GM21576 (cell line): ENCODE measurements at regions not wholly inside any gene's neighbourhood (a gene's known extent, or its start where the extent isn't known, plus 50 kb on each side); places are given as distances from the start of the nearest gene placed in this dataset.
"Not testable (repeated sequence)": the region's sequence is repeated elsewhere in the genome, so short reads cannot be mapped to it uniquely, and the experiment has no call there.

ENCODE experiments used
- ATAC-seq: cut with Tn5 transposase; IDR thresholded peaks from one replicate; pipeline ENCODE4 v1.9.1; 2021; ENCODE audit warnings: mild to moderate bottlenecking, moderate library complexity; ENCODE audit not compliant: unreplicated experiment

DNA sequence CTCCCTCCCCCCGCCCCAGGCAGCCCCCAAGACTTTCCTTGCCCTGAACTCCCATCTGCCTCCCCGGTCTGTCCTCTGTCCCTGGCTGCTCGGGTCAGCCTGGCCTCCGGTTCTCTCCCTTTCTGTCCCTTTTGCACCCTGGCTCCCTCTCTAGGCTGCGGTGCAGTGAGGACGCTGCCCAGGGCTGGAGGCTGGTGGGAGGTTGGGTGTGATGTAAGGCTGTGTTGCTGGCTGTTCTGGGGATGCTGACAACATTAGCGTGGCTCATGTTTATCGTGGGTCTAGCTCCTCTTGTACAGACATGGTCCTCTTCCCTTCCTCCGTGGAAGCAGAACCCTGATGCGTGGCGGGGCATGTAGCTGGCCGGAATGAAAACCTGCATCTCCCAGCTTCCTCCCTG lies 357.5 kb downstream of the CNTNAP3B start:
- not testable (repeated sequence) for ATAC-seq

DNA sequence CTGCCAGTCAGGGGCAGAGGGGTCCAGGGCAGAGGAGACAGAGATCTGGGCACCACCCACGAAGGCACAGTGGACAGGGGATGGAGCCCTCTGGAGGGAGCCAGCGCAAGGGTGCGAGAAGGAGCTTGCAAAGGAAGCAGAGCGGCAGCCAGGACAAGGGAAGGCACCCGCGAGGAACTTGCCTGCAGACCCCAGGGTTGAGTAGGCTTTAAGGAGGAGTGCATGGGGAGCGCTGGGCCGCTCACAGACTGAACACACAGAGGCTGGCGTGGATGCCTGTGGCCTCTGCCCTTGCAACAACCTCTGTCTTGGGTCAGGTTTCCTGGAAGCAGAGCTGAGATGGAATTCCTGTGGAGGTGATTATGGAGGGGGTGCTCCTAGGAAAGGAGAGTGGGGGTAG lies 374.4 kb downstream of the CNTNAP3B start:
- not testable (repeated sequence) for ATAC-seq

DNA sequence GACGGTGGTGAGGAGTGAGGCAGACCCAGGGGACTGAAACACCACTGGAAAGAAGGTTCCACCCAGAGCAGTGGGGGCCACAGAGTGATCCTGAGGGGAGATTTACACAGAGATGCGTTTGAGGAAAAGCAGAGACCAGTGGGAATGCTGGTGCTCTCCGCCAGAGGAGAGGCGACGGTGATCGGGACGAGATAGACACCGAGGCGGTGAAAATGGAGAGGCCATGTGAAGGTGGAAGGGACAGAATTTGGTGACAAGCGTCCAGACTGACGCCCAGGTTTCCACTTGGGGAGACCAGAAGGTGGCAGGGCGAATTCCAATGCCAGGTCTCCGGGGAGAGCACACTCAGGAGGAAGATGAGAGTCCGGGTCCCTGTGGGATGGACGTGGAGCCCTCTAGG lies 374.8 kb downstream of the CNTNAP3B start:
- ATAC-seq = not testable (repeated sequence)

DNA sequence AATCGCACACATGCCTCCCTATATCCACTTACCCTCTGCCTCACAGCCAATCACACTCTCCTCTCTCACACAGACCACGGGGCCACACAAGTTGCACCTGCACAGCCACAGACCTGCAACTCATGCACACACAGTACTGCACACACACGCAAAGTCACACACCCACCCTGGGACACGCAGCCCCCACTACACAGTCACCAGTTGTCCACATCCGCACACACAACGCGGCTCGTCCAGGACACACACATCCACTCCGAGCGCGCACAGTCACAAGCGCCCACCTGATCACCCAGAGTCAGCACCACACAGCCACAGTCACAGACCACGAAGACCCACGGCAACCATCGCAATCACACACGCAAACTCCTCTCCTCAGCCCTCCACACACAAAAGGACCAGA lies 387.3 kb downstream of the CNTNAP3B start:
- not testable (repeated sequence) for ATAC-seq

DNA sequence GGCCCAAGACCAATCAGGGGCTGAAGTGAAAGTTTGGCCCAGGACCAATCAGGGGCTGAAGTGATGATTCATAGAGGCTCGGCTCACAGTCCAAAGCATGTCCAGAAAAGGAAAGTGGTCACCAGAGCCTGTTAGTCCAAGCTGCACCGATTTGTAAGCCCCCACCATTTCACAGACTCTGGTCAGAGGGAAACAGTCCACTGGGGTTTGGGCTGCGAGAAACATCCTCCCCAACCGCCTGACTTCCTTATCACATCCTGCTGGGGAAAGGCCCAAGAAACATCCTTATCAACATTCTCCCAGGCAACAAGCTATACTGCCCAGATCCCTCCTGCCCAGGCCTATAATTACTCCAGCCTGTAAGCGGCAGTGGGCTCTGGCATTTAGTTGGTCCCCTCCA lies 388.1 kb downstream of the CNTNAP3B start:
- ATAC-seq = not testable (repeated sequence)

DNA sequence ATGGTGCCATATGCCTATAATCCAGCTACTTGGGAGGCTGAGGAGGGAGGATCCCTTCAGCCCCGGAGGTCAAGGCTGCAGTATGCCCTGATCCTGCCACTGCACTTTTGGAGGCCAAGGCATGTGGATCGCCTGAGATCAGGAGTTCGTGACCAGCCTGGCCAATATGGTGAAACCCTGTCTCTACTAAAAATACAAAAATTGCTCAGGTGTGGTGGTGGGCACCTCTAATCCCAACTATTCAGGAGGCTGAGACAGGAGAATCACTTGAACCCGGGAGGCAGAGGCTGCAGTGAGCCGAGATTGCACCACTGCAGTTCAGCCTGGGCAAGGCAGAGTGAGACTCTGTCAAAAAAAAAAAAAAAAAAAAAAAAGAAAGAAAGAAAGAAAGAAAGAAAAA lies 390.5 kb downstream of the CNTNAP3B start:
- not testable (repeated sequence) for ATAC-seq

DNA sequence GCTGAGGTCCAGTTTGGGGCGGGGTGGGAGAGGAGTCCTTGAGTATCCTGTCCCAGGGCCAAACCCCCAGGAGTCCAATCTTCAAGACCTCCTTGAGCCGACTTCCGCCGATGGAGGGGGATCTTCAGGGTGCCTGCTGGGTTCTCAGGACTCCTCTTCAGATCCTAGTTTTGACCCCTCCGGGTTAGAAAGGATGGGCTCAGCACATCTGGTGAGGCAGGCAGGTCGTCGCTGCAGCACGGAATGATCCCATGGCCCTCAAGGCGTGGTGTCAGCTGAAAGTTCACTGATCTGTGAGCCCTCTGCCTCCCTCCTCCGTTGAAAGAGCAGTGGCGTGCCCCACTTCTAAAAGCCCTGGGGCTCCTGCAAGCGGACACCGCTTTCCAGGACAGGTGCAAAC lies 430.0 kb downstream of the CNTNAP3B start:
- ATAC-seq = not testable (repeated sequence)

DNA sequence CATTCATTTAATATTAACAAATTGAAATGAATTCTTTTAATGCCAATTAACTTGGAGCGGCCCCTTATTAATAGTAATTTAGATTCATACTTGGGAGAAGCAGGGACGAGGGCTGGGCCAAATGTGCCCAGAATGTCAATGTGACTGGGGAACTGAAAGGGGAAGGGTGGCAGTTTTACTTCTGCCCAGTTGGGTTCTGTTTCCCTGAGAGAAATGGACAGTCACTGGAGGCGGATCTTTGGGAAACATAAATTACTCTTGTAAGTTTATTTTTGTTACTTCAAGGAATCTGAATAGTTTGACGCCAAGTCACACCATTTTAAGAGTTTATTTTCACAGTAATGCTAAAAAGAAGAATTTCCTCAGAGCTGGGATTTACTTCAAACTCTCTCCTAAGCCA lies 432.1 kb downstream of the CNTNAP3B start:
- ATAC-seq = not testable (repeated sequence)

DNA sequence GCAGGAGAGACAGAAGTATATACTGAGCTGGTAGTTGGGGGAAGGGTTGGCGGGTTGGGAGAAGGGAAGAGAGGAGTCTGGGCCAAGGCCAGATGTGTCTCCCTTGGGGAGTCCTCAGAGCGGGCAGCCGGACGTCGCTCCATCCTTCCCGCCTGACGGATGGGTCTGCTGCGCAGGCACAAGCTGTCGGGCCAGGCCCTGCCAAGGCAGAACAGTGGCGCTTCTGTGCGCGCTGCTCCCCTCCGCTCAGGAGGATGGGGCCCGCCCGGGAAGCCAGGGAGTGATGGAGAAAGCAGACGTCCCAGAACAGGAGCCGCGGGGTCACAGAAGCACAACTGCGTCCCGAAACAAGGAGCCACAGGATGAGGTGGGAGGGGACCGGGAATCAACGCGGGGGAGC lies 449.9 kb downstream of the CNTNAP3B start:
- not testable (repeated sequence) for ATAC-seq

DNA sequence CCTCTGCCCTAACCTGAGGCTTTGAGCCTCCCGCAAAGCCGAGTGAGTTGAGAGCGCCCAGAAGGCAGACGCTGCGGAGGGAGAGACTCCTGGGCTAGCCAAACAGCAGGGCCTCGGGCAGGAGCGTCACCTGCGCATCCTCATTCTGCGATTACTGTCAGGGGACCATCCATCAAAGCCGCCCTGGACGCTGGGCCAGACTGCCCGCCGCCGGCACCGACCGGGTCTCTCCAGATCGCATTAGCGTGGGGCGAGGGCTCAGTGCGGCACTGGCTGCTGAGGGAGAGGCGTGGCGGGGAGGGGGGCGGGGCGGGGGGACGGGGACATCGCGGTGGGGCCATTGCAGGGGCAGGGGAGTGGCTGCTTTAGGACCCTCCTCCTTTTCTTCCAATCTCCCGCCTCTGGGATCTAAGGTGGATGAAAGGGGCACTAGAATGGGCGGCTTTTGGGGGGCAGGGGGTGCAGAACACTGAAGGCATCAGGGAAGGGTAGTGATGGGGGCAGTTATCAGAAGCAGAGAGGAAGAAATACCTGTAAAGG lies 465.7 kb downstream of the CNTNAP3B start:
- not testable (repeated sequence) for ATAC-seq

DNA sequence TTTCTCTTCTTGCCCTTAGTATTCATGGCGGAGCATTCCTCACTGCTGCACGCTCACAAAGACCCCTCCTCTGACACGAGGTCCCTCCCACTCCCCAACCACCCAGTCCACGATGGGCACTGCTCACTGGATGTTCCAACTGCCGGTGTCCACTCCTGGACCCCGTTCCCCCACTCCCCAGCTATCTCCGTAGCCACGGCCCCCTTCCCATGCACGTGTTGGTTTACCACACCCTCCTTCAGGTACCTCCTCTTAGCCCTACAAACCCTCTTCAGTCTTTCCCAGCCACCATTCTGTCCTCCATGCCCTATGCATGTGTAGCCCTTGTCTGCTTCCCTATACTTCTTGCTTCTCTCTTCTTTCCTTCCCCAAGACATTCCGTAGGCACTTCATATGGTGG lies 469.6 kb upstream of the ZNG1F start:
- not testable (repeated sequence) for ATAC-seq

DNA sequence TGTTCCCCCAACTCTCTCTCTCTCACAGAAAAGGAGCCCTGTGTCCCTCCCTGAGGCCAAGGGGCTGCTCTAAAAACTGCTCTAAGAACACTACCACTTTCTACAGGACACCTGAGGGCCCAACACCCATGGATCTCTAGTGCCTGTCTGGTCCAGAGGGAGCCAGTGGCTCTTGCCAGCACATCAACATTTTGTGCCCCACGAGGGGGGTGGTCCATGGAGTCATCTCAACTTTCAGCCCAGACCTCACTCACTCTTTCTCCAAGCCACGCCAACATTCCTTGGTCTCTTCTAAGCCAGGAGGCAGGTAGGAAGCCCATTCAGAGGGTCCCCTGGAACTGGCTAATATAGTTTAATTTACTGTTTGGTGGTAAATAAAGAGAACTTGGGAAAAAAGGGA lies 469.0 kb upstream of the ZNG1F start:
- ATAC-seq = not testable (repeated sequence)

DNA sequence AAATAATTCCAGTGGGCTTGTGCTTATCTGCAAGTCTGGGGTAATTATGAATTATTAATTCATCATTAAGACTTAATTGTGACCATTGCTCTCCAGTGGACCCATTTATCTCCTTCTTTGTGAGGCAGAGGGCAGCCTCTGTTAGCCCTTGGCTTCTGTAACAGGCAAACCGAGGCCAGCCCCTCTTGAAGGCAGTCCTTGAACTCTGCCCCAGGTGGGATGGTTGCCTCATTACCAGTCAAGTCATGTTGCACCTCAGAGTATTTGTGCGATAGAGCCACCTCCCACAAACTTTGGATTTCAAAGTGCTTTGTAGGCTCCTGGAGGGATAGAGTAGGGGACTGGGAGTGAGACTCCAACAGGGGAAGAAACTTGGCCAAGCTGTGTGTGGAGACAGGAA lies 468.0 kb upstream of the ZNG1F start:
- ATAC-seq = not testable (repeated sequence)

DNA sequence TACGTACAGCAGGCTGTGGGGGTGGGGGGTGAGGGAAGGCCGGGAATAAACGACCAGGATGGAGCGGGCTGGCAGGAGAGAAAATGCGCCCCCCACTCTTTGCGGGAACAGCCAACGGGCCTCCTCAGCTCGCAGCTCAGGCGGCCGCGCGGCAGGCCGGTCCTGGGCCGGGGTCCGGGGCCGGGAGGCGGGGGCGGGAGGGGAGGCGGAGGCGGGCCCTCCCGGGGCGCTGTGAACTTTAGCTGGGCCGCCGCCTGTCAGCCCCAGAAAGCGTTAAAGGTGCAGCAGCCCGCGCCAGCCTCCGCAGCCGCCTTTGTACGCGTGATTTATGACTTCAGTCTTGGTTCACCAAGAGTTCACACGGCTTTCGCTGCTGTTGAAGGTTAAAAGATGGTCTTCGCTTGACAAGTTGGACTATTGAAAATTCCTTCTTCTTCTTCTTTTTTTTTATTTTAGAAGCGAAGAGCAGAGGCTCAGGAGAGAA lies 466.0 kb upstream of the ZNG1F start:
- ATAC-seq = not testable (repeated sequence)

DNA sequence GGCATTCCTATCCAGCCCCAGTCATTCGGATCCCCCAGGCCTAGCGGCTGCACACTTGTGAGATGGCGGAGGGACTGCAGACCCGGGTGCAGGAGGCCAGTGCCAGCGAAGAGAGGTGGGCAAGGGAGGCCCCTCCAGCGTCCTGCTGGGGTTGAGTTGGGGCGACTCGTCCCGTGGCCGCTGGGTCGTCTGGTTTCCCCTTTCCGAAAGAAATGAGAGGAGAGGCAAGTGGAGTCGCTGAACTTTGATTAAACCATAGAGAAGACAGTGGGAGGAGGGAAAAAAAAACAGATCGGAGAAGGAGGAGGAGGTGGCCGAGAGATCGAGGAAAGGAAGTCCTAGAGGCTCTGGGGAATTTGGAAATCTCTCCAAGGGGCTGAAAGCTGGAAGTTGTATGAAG lies 465.2 kb upstream of the ZNG1F start:
- not testable (repeated sequence) for ATAC-seq

DNA sequence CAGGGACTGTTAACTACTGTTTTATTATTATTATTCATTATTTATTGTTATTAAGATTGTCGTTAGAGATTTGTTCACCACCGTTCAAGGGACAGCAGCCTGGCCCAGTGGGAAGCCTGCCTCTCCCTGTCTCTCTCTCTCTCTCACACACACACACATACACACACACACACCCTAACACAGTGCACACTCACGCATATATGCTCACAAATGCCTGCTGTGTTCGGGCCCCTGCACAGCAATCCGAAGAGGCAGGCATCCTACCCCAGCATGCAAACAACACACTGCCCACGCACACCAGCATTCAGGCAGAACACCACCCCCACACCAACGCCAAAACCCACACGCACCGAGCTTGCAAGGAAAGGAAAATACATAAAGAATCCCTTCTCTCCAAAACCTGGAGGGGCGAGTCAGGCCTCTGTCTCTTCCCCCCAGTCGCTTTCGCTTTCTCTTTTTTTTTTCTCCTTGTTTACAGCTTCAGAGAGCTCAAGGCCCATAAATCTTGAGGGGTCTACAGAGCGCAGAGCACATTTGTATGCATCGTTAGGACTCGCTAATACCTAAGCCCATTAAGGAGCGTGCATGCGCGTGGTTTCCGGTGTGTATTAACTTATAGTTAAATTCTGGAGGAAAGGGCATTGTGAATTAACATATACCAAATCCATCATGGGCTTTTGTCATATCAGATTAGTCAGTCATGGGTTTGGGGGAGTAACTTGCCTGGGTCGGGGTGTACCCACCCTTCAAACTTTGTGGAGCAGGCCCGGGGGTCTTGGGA lies 464.6 kb upstream of the ZNG1F start:
- ATAC-seq = not testable (repeated sequence)

DNA sequence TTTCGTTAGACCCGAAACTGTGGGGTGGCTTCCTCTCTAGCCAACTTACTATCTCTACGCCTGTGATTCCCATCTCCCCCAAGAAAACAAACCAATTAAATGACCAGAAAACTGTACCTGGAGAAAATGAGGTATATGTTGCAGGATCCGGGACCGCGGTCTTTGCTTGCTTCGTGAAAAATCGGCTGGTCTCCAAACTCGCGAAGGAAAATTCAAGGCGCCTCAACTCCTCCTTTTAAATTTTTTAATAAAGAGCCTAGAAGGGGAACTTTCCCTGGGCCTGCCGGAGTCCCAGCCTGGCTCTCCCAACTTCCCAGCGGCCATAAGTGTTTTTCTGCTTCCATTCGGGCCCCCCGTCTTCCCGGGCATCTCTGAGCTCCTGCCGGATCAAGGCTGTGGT lies 463.7 kb upstream of the ZNG1F start:
- ATAC-seq = not testable (repeated sequence)

DNA sequence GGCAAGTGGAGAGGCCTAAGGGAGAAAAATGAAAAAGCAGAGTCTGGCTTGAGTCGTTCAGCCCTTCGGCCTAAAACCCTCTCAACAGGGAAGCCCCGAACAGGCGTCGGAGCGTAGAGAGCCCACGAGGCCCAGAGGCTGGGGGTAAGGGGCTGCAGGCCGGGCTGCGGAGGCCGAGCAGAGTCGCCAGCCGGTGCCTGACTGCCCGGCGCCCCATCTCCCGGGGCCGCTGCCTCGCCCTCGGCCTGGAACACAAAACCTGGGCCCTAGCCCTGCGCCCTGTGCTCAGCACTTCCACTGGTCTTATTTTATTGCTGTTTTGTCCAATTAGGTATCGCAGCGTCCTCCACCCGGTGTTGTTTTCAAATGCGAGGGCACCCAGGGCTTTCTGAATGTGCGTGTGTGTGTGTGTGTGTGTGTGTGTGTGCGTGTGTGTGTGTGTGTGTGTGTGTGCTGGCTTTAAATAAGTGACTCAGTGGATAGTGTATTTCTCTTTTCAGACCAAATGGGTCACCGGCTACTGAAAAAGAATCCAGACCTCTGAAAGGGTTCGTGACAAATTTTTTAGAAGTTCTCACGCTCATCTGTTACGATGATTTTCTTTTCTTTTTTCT lies 463.1 kb upstream of the ZNG1F start:
- ATAC-seq = not testable (repeated sequence)

DNA sequence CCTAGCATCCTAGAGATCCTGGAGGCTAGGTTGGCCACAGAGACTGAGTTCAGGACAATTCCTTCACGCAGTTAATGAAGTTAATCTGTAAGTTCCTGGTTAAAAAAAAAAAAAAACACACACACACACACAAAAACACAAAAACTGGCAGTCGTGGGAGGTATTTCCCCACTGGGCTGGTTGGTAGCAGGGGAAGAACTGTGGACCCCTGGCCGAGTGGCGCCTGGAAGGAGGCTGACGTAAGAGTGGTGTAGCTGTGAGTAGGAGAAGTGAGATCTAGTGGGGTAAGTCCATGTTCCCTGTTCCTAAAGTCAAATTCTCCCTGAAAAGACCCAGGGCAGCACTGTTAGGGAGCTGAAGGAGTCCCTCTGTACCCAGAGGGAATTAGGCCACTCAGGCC lies 461.0 kb upstream of the ZNG1F start:
- ATAC-seq = not testable (repeated sequence)

DNA sequence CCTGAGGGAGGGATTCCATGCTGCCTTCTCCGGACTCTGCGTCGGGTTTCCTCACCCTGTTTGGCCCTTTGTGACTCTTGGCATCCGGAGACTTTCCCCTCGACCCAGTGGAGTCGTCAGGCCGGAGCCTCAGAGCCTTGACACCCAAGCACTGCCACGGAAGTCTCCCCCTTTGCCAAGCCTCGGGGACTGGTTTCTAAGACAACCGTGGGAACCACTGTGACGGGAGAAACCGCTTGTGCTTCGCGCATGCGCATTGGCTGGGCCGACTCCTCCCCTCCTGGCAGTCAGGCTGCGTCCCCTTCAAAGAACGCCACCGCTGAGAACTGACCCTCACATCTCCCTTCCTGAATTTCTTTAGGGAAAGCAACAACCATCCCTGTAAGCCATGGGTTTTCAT lies 459.4 kb upstream of the ZNG1F start:
- ATAC-seq = not testable (repeated sequence)

DNA sequence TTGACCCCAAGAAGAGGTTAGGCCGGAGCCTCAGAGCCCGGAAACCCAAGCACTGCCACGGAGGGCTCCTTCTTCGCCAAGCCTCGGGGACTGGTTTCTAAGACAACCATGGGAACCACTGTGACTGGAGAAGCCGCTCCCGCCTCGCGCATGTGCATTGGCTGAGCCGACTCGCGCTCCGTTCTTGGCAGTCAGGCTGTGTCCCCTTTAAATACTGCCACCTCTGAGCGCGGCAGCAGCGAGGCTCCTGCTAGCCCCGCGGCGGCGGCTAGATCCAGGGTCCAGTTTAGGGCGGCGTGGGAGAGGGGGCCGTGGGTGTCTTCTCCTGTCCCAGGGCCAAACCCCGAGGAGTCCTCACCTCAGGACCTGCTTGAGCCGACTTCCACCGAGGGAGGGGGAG lies 457.1 kb upstream of the ZNG1F start:
- ATAC-seq = not testable (repeated sequence)
